IMR-90 (cell line): ENCODE measurements at regions not wholly inside any gene's neighbourhood (a gene's known extent, or its start where the extent isn't known, plus 50 kb on each side); places are given as distances from the start of the nearest gene placed in this dataset.

Experiments used
- BHLHE40 ChIP-seq: fragments of 150-350 bp; IDR thresholded peaks from 2 replicates; pipeline ENCODE4 v1.6.1; 2016; ENCODE audit warnings: mild to moderate bottlenecking, low read depth, low read length
- CEBPB ChIP-seq: IDR thresholded peaks from 2 replicates; pipeline ENCODE4 v1.6.1; 2012; ENCODE audit warnings: low read depth, low read length, improper control_type of control experiment
- CHD1 ChIP-seq: IDR thresholded peaks from 2 replicates; pipeline ENCODE4 v1.6.1; 2012; ENCODE audit warnings: low read depth, low read length, improper control_type of control experiment
- CTCF ChIP-seq: conservative IDR thresholded peaks from 2 replicates; pipeline ENCODE4 v1.5.1; 2012; ENCODE audit warnings: mild to moderate bottlenecking, low read depth, low read length, improper control_type of control experiment
- ELK1 ChIP-seq: fragments of 150-350 bp; IDR thresholded peaks from 2 replicates; pipeline ENCODE4 v1.6.1; 2016; ENCODE audit warnings: low read depth, mild to moderate bottlenecking, low read length, moderate library complexity, borderline replicate concordance
- MAFK ChIP-seq: IDR thresholded peaks from 2 replicates; pipeline ENCODE4 v1.6.1; 2012; ENCODE audit warnings: low read depth, low read length, improper control_type of control experiment
- MAZ ChIP-seq: IDR thresholded peaks from 2 replicates; pipeline ENCODE4 v1.6.1; 2012; ENCODE audit warnings: low read depth, mild to moderate bottlenecking, low read length, improper control_type of control experiment, moderate library complexity, borderline replicate concordance
- MXI1 ChIP-seq: IDR thresholded peaks from 2 replicates; pipeline ENCODE4 v1.6.1; 2012; ENCODE audit warnings: low read depth, mild to moderate bottlenecking, low read length, moderate library complexity, borderline replicate concordance
- POLR2A ChIP-seq: IDR thresholded peaks from 2 replicates; pipeline ENCODE4 v1.6.1; 2012; ENCODE audit warnings: mild to moderate bottlenecking, low read depth, low read length
- RAD21 ChIP-seq: IDR thresholded peaks from 2 replicates; pipeline ENCODE4 v1.6.1; 2012; ENCODE audit warnings: low read length, improper control_type of control experiment
- RCOR1 ChIP-seq: IDR thresholded peaks from 2 replicates; pipeline ENCODE4 v1.6.1; 2012; ENCODE audit warnings: mild to moderate bottlenecking, low read length, improper control_type of control experiment; ENCODE audit not compliant: insufficient replicate concordance
- SMC3 ChIP-seq: fragments of 150-350 bp; IDR thresholded peaks from 2 replicates; pipeline ENCODE4 v1.6.1; 2016; ENCODE audit warnings: low read depth, mild to moderate bottlenecking, antibody characterized with exemption, low read length, moderate library complexity
- USF2 ChIP-seq: fragments of 150-350 bp; IDR thresholded peaks from 2 replicates; pipeline ENCODE4 v1.6.1; 2017; ENCODE audit warnings: mild to moderate bottlenecking, antibody characterized with exemption, low read length, low read depth

GRCh38 chr9:22343218-22343611 is 103.4 kb upstream of the DMRTA1 start:
- TF ChIP-seq CTCF (no peak), POLR2A (no peak), SMC3 (no peak), USF2 (no peak), RCOR1 (no peak), CEBPB (no peak), MAFK (peak; percentile 60), ELK1 (no peak), MXI1 (no peak), BHLHE40 (no peak), RAD21 (no peak), CHD1 (no peak), MAZ (no peak)
